ENCODE measurements at regions not wholly inside any gene's neighbourhood (a gene's known extent, or its start where the extent isn't known, plus 50 kb on each side); places are given as distances from the start of the nearest gene placed in this dataset.

- TF ChIP-seq CTCF (IDR thresholded peaks at IDR 0.05; ENCODE audit: borderline replicate concordance, extremely low read depth, low read length, poor library complexity, severe bottlenecking) (no peak), EZH2 (IDR thresholded peaks at IDR 0.05; ENCODE audit: borderline replicate concordance, low read depth, low read length, severe bottlenecking) (no peak)
Observed at GRCh38 chr6:22435151-22435550, 134.2 kb upstream of the HDGFL1 start.
